ENCODE measurements at regions not wholly inside any gene's neighbourhood (a gene's known extent, or its start where the extent isn't known, plus 50 kb on each side); places are given as distances from the start of the nearest gene placed in this dataset.

- DNase-seq = no peak
These were observed 369.2 kb downstream of the HAO1 start for GRCh38 chr20:7571101-7571500.

DNA sequence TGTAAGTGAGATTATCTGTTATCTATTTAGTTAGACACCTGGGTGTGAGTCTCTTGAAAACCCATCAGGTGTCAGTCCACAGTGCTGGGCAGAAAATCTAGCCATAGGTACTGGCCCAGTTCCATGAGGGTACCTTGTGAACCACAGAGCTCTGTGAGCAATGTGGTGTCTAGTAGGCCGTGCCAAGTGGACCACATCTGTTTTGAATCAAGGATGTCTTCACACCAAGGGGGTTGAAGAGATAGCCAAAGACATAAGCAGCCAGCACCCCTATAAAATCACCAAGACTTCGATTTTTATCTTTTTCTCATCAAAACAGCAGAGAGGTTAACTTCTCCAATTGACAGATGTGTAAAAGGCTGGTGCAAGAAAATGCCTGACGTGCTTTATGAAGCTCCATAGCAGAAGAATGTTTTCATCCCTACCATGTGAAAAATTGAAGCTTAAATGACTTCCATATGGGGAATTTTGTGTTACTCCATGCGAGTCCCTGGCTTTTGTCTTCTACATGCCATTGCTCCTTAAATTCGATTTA is 368.7 kb downstream of the HAO1 start:
- no peak for DNase-seq

- no peak for DNase-seq
These were observed 360.4 kb downstream of the HAO1 start for GRCh38 chr20:7579888-7580287.

DNA sequence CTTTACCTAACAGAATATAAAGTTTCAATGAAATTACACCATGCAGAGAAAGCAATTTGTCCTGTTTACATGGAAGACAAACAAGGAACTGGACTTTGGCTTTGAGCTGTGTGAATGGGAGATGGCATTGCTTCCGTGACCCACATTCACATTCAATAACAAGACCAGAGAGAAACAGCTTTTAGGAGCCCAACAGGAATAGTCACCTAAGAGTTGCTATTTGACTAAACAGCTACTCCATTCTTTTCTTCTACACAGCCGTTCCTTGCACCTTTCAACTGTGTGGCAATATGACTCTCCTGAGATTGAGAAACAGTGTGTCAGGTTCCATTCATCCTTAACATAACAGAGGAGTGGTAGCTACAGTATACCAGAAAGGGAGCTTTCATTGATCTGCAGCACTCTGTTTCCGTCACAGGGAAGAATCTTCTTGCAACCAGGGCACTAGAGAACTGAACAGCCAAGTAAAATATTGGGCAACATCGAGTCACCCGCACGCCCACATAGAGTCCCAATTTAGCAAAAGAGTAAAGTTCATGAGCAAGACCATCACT is 355.1 kb downstream of the HAO1 start:
- DNase-seq = no peak

GRCh38 chr20:7586481-7586880 is 353.8 kb downstream of the HAO1 start:
- no peak for DNase-seq

DNA sequence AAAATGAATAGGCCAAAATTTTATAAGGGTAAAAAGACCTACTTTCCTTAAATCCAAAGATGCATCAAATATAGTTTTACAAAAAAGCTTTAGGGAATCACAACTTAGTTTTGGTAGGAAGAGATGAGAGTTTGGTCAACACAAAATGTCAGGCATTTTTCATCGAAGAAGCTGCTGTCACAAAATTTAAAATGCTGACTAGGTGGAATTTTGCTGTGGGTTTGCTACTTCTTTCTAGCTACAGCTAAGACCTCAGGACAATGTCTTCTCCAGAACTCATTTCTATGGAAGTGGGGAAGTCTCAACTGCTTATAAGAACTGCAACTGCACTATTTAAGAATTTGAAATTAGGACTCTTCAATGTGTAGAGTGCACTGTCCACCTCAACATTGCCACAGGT is 351.1 kb downstream of the HAO1 start:
- DNase-seq = no peak

DNA sequence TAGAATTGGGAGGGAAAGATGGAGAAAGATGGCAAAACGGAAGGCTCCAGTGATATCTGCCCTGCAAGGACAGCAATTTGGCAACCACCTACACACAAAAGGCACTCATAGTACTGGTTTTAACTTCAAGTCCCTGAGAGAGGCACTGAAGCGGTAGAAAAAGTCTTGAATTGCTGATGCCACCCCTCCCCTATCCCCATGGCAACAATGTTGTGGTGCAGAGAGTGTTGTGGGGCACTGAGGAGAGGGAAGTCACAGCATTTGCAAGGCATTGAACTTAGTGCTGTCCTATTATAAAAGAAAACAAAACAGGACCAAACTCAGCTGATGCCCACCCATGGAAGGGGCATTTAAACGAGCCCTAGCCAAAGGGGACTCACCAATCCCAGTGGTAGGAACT is 343.7 kb downstream of the HAO1 start:
- DNase-seq = no peak

DNA sequence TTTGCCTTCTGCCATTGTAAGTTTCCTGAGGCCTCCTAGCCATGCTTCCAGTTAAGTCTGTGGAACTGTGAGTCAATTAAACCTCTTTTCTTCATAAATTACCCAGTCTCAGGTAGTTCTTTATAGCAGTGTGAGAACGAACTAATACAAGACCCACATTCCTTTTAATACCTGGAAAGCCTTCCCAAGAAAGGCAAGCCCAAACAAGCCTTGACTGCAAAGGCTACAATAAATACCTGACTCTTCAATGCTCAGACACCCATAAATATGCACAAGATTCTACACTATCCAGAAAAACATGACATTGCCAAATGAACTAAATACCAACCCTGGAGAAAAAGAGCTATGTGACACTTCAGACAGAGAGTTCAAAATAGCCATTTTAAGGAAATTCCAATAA is 338.8 kb downstream of the HAO1 start:
- DNase-seq = no peak

- DNase-seq = no peak
These were observed 333.3 kb downstream of the HAO1 start for GRCh38 chr20:7606941-7607340.

GRCh38 chr20:7608250-7608649 is 332.0 kb downstream of the HAO1 start:
- no peak for DNase-seq

GRCh38 chr20:7609251-7609650 is 331.0 kb downstream of the HAO1 start:
- no peak for DNase-seq

DNA sequence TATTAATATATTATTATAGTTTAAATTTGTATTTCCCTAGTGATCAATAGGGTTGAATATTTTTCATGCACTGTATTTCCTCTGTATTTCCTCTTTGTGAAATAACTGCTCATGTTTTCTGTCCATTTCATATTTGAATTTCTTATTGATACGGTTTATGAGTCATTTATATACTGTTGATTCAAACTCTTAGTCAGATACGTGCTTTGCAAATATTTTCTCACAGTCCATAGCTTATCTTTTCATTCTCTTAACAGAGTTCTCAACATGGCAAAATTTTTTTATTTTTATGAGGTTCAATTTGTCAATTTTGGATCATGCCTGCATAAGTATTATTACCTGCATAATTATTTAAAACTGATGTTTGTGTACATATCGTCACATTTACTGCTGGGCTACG is 329.6 kb downstream of the HAO1 start:
- no peak for DNase-seq

GRCh38 chr20:7617797-7618196 is 322.5 kb downstream of the HAO1 start:
- DNase-seq = no peak

- no peak for DNase-seq
These were observed 317.8 kb downstream of the HAO1 start for GRCh38 chr20:7622399-7622961.

DNA sequence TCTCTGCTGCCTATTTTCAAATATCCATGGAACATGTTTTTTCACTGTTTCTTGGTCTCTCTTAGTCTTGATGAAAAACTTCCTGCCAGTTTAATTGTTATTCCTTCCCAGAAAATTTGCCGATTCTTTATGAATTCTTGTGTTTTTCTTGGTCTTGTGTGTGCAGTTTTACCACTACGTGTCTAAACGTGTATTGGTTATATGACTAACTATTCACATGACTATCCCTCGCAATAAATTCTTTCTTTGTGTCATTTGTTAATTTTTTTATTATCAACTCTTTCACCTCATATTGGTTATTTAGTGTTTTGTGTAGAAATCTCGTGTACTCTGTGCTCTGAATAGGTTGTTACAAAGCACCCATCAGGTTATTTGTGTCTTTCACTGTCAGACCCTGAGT is 315.4 kb downstream of the HAO1 start:
- DNase-seq = no peak

DNA sequence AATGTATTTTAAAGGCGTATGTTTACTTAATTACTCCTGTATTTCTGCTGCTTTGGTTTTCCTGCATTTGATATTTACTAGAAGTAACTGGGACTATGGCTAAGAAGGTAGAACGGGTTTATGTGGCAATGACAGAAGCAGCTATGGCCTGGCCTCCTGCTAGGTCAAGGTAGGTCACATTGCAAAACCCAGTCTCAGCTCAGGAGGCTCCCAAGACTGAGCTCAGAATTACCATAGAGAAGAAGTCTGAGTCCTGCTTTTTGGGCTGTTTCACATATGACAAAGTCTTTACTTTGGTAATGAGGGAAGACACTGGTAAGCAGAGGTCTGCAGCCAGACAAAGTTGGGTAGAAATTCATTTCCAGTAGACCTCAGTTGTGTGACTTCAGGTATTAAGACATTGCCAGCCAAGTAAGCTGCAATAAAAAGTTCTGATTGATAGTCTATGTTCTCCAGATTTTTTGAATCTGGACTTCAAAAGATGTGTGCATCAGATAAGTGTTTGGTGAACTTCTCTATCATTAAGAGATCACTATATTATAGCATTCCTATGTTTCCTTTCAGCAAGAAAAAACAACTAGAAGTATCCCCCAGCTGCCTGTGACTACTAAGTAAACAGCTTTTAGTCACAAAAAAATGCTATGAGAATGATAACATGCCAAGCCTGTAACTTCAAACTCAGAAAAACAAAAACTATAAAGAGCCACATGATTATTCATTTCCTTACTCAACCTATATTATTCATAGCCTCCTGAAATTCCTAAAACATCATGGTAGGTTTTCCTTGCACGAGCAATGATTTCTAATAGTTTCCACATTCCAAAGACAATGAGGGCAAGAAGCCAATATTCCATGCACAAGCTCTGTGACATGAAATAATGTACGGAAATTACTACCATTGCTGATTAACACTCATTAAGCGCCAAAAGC is 312.3 kb downstream of the HAO1 start:
- no peak for DNase-seq

DNA sequence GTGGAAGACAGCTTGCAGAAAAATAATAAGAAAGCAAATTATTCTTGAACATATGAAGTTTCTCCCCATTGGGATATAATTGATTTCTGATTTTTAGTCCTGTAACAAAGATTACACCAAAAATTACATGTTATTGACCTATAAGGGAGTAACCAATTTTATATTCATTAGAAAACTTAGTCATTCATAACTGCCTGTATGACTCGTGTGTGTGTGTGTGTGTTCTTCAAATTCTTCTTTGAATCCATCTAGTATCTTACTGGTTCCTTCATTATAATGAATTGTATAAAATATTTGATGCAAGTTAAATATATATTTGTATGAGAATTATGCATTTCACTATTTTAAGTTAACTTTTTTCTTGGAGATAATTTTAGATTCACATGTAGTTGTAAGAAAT is 310.4 kb downstream of the HAO1 start:
- no peak for DNase-seq

GRCh38 chr20:7637184-7637583 is 303.1 kb downstream of the HAO1 start:
- DNase-seq = no peak

- no peak for DNase-seq
These were observed 290.0 kb downstream of the HAO1 start for GRCh38 chr20:7650086-7650879.

DNA sequence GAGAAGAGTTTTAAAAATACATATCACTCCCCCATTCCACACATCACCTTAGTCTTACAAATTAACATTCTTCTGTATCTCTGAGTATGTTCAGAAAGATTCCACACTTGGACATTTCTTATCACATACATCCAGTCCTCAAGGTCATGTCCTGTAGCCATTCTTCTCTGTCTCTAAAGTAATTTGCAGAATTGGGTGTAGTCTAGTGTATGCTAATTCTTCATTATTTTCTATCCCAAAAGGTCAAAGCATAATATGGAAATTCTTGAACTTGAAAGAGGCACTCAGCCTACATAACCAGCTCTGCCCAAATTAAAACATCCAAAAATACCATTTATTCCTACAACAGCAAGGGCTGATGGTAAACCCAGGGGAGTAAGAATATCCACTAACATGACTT is 286.0 kb downstream of the HAO1 start:
- no peak for DNase-seq

DNA sequence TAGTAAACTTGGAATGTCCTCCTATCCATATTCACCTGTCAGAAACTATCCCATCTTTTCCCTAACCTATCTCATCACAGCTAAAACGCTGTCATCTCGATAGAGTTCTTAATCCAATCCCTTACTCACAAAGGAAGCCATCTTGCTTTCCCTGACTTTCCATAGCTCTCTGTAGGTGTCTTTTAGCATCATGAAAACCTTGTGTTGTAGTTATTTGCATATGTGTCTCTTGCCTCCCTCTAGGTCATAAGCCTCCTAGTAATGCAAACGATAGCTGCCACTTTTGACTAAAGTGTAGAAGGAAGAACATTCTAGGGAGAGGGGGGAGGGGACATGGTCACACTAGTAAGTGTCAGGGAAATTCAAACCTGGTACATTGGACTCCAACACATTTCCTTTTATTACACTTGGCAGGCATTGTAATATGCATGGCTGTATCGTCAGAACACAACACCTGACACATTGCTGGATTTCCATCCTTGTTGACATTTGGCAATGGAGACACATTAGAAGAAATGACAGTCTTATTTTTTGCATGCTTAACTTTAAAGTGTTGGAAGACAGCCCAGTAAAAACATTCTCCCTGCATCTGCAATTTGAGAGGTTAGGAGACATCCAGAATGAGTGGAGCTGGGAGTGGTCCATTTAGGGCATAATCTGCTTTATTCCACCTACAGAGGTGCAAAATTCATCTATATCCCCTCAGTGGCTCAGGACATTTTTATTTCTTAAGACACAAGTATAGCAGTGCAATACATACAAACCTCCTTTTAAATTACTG is 283.4 kb downstream of the HAO1 start:
- DNase-seq = no peak

DNA sequence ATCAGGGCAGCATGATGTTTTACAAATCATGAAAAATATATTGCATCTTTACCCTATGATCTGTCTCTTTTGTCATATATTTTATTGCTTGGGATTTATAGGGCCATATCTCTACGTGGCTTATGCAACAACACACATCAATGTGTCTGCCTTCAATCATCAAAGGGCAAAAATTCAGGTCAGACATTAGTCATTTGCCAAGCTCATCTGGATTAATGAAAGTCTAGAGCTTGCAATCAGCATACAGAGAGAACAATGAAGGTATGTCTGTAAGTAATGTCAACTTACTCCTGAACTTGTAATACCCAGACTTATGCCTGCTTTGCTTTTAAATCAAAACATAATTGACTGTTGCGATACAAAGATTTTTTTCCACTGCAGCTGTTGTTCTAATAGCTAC is 282.7 kb downstream of the HAO1 start:
- no peak for DNase-seq
